Effector memory CD8-positive, alpha-beta T cell (primary cell): ENCODE measurements at regions not wholly inside any gene's neighbourhood (a gene's known extent, or its start where the extent isn't known, plus 50 kb on each side); places are given as distances from the start of the nearest gene placed in this dataset.
"Not testable (repeated sequence)": the region's sequence is repeated elsewhere in the genome, so short reads cannot be mapped to it uniquely, and the experiment has no call there.

Source experiments
- ATAC-seq: fragments of 150-1000 bp; cut with Tn5 transposase; replicated peaks from 2 replicates; pipeline ENCODE4 v1.10.0; 2021; ENCODE audit warnings: mild to moderate bottlenecking, moderate library complexity
- DNase-seq, 3 experiments: peaks; one replicate each; pipeline ENCODE4 v3.0.0; 2021
- H3K27ac Mint-ChIP-seq, 2 donors: one replicate each; pipeline ENCODE4 v1.8.0; 2022; ENCODE audit warnings: mild to moderate bottlenecking in 2 of 2, mixed read lengths in 2 of 2, moderate library complexity in 2 of 2
- H3K27me3 Mint-ChIP-seq, 2 donors: one replicate each; pipeline ENCODE4 v1.8.0; 2022; ENCODE audit warnings: mixed read lengths in 2 of 2
- H3K36me3 Mint-ChIP-seq: one replicate; pipeline ENCODE4 v1.8.0; 2022; ENCODE audit warnings: mild to moderate bottlenecking, moderate library complexity, mixed read lengths; ENCODE audit not compliant: insufficient read depth
- H3K4me1 Mint-ChIP-seq, 2 donors: one replicate each; pipeline ENCODE4 v1.8.0; 2022; ENCODE audit warnings: low read depth in 2 of 2, mixed read lengths in 2 of 2
- H3K4me3 Mint-ChIP-seq, 2 donors: one replicate each; pipeline ENCODE4 v1.8.0; 2022; ENCODE audit warnings: mild to moderate bottlenecking in 2 of 2, mixed read lengths in 2 of 2, moderate library complexity in 2 of 2
- H3K9me3 Mint-ChIP-seq, 2 donors: one replicate each; pipeline ENCODE4 v1.8.0; 2022; ENCODE audit warnings: mixed read lengths in 2 of 2

DNA sequence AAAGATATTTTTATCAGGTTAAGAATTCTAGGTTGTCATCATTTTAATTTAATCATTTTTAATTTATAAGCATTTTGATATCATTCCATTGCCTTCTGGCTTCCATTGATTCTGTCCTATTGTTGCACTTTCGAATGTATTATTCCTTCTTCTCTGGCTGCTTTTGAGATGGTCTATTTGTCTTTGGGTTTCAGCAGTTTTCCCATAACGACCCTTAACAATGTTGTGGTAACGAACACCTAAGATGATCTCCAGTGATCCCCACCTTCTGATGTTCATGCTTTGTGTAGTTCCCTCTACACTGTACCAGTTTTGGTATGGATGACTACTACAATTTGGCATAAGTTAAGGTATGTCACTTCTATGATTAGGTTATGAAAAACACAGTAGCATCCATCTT lies 59.9 kb downstream of the MINAR1 start:
- no peak for DNase-seq
- no peak overlapping the region for H3K4me3 Mint-ChIP-seq
- peaks cover 32 to 36% of the 10 kb centered on the region in 2 donors for H3K27me3 Mint-ChIP-seq
- no peaks in the 10 kb centered on the region for H3K9me3 Mint-ChIP-seq
- no peaks in the 10 kb centered on the region for H3K36me3 Mint-ChIP-seq
- no peaks in the 10 kb centered on the region for H3K4me1 Mint-ChIP-seq
- no peak overlapping the region for H3K27ac Mint-ChIP-seq
- no peak for ATAC-seq

DNA sequence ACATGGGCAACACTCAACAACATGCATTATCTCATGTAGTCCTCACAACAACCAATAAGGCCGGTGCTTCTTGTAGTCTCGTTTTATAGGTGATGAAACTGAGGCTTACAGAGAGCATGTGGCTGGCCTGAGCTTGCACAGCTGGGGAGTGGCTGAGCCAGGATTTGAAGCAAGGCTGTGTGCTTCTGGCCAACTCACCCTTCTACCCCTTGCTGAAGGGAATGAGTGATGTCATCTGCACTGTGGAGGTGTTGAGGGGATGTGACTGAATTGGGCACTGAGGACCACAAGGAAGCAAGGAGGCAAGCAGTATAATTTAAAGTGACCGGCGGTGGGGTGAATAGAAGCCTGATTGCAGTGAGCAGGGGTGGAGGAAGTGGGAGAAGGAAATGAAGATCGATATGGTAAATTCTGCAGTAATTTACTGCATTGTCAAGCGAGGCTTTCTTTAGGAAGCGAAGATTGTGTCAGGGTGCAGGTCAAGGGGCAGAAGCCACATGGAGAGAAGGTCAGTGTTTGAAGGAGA lies 62.3 kb downstream of the MINAR1 start:
- Mint-ChIP-seq H3K36me3 (no peaks in the 10 kb centered on the region), H3K27me3 (peaks cover 37 to 46% of the 10 kb centered on the region in 2 donors), H3K27ac (no peak overlapping the region), H3K4me3 (no peak overlapping the region), H3K9me3 (no peaks in the 10 kb centered on the region), H3K4me1 (no peaks in the 10 kb centered on the region)
- no peak for ATAC-seq
- DNase-seq = no peak

DNA sequence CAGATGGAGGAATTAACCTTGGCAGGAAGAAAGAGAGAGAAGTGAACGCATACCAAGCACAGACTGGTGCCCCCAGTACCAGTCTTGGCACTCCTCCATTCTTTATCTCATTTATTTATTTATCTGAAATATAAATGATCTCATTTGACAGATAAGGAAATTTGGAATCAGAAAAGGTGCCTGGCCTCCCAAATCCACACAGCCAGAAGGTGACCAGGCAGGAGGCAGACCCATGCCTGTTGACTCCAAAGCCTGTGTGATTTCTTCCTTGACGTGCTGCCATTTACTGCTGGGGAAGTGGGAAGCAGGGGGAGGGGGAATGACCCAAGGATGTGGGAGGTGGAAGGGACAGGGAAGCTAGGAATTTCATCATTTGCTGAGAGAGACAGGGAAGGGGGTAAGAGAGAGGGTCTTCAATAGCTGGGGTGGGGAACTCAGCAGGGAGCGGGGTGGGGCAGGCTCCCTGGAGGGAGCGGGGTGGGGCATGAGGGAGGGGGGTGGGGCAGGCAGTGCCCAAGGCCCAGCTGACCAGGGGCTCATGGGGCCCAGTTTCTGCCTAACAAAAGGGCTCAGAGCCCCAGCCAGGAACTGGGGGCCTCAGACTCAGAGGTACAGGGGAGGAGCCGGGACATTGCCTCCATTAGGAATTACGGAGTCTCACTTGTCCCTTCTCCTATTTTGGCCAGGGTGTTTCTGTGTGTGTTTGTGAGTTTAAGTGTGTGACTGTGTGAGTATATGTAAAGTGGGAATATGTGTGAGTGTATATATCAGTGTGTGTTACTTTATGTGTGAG lies 63.0 kb downstream of the MINAR1 start:
- no peaks in the 10 kb centered on the region for H3K36me3 Mint-ChIP-seq
- ATAC-seq = no peak
- no peaks in the 10 kb centered on the region for H3K9me3 Mint-ChIP-seq
- no peak overlapping the region for H3K4me3 Mint-ChIP-seq
- H3K27me3 Mint-ChIP-seq = peaks cover 37 to 47% of the 10 kb centered on the region in 2 donors
- no peaks in the 10 kb centered on the region for H3K4me1 Mint-ChIP-seq
- no peak for DNase-seq
- H3K27ac Mint-ChIP-seq = no peak overlapping the region

DNA sequence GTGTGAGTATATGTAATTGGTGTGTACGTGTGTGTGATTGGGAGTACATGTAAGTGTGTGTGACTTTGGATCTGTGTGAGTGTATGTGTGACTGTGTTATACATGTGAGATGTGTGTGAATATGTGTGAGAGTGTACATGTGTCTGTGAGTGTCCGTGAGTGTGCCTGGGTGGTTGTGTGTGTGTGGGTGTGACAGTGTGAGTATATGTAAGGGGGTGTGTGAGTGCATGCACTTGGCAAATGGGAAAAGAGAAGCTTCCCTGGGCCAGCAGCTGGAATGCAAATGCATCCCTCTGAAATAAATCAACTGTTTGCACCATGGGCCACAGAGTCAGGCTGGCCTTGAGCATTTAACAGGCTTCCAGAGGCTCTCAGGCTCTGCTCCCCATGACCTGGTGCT lies 63.6 kb downstream of the MINAR1 start:
- Mint-ChIP-seq H3K27me3 (peaks cover 37 to 52% of the 10 kb centered on the region in 2 donors), H3K36me3 (no peaks in the 10 kb centered on the region), H3K4me3 (no peak overlapping the region), H3K4me1 (no peaks in the 10 kb centered on the region), H3K9me3 (no peaks in the 10 kb centered on the region), H3K27ac (no peak overlapping the region)
- DNase-seq (no peak), ATAC-seq (no peak)

DNA sequence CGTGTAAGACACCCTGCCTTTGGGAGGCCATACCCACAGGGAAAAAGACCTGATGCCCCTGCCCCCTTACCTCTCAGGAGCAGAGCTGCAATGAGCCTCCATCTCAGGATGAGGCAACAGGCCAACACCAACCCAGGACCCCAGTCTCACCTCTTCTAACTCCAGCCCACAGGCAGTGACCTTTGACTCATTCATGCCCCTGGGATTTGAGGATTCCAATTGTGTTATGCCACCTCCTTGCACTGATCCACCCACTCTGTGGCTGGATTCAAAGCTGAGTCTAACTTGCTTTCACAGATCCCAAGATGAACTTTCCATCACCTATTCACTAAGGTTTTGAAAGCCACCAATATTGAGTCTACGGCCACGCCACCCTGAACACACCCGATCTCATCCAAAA lies 64.7 kb downstream of the MINAR1 start:
- Mint-ChIP-seq H3K36me3 (no peaks in the 10 kb centered on the region), H3K27ac (no peak overlapping the region)

DNA sequence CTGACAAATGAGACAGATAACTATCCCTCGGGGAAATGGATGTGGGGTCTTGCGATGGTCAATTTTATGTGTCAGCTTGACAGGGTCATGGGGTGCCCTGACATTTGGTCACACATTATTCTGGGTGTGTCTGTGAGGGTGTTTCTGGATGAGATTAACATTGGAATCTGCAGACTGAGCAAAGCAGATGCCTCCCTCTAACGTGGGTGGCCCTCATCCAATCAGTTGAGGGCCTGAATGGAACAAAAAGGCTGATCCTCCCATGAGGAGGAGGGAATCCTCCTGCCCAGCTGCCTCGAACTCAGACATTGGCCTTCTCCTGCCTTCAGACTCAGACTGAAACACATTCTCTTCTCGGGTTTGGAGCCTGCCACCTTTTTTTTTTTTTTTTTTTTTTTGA lies 69.0 kb downstream of the MINAR1 start:
- Mint-ChIP-seq H3K27ac (no peak overlapping the region), H3K9me3 (no peaks in the 10 kb centered on the region), H3K4me1 (no peaks in the 10 kb centered on the region), H3K4me3 (no peak overlapping the region), H3K27me3 (peaks cover 9 to 19% of the 10 kb centered on the region in 2 donors), H3K36me3 (no peaks in the 10 kb centered on the region)
- no peak for ATAC-seq
- no peak for DNase-seq

More for the DNA sequence above, 64.7 kb downstream of the MINAR1 start:
- Mint-ChIP-seq H3K27me3 (peaks cover 36 to 51% of the 10 kb centered on the region in 2 donors), H3K9me3 (no peaks in the 10 kb centered on the region), H3K4me1 (no peaks in the 10 kb centered on the region), H3K4me3 (no peak overlapping the region)
- DNase-seq (no peak), ATAC-seq (no peak)

DNA sequence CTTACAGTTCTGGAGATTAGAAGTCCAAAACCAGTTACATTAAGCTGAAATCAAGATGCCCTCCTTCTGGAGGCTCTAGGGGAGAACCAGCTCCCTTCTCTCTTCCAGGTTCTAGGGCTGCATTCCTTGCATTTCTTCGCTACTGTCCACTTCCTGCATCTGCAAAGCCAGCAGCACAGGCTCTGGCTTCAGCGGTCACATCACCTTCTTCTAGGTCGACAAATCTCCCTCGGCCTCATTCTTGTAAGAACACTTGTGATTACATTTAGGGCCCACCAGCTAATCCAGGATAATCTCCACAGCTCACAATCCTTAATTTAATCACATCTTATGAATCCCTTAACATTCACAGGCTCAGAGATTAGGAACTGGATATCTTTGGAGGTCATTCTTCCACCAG lies 73.8 kb downstream of the MINAR1 start:
- H3K4me3 Mint-ChIP-seq = no peak overlapping the region
- ATAC-seq (no peak), DNase-seq (no peak)
- H3K27me3 Mint-ChIP-seq = no peaks in the 10 kb centered on the region
- H3K36me3 Mint-ChIP-seq = no peaks in the 10 kb centered on the region
- no peaks in the 10 kb centered on the region for H3K9me3 Mint-ChIP-seq
- H3K27ac Mint-ChIP-seq = no peak overlapping the region
- H3K4me1 Mint-ChIP-seq = no peaks in the 10 kb centered on the region

DNA sequence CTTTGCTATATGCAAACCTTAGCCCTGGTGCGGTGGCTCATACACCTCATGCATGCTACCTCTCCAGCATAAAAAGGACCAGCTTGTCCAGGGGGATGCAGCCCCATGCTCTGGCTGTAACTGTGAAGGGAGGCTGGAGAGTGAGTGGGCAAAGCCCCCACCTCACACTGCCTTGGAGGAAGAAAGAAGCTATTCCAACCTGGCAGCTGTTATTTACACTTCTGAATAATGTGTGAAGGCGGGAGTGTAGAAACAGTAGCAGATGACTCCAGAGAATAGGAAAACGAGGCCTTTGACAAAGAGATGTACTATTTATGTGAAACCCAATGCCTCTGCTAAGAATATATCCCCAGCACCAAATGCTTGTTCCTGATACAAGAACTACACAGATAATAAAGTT lies 80.7 kb downstream of the MINAR1 start:
- not testable (repeated sequence) for H3K36me3 Mint-ChIP-seq

DNA sequence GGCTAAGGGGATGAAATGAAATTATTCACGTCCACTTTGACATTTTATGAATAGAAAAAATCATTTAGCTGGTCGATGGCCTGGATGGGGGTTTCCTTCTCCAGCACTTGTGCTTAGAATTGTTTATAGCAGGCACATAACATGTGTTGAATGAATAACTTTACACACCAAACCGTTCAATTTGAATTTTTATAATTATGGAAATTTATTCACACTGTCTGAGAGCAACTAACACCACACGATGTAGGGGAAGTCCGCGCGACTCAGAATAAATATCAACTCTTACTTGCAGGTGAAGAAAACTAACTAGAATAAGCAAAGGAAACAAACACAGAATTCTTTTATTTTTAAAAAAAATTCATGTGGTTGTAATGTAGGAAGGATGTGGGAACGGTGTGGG lies 81.3 kb downstream of the MINAR1 start:
- H3K4me3 Mint-ChIP-seq = no peak overlapping the region
- H3K9me3 Mint-ChIP-seq = no peaks in the 10 kb centered on the region
- DNase-seq = no peak
- H3K4me1 Mint-ChIP-seq = no peaks in the 10 kb centered on the region
- no peak overlapping the region for H3K27ac Mint-ChIP-seq
- H3K36me3 Mint-ChIP-seq = no peaks in the 10 kb centered on the region
- no peak for ATAC-seq
- peaks cover 6 to 30% of the 10 kb centered on the region in 2 donors for H3K27me3 Mint-ChIP-seq

More for the DNA sequence above, 80.7 kb downstream of the MINAR1 start:
- not testable (repeated sequence) for H3K4me3 Mint-ChIP-seq, H3K9me3 Mint-ChIP-seq, DNase-seq, ATAC-seq, H3K27ac Mint-ChIP-seq, H3K4me1 Mint-ChIP-seq
- H3K27me3 Mint-ChIP-seq = peaks cover under 1 to 25% of the 10 kb centered on the region in 2 donors

DNA sequence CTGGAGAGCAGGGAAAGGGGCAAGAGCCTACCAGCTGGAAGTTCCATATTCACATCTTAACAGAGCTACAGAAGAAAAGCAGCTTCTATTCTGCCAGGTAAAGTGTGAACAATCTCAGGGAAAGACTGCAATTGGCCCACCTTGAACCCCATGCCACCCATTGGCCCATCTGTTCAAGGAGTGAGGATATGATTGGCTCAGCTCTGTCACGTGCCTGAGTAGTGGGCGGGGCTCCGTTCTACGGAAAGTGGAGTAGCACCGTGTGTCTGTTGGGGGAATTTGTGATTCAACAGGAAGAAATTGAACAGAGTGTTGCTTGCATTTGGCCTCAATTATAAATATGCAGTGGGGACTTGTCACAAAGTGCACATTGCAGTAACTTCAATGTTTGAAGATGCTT lies 81.8 kb downstream of the MINAR1 start:
- peaks cover 11 to 36% of the 10 kb centered on the region in 2 donors for H3K27me3 Mint-ChIP-seq
- H3K9me3 Mint-ChIP-seq = no peaks in the 10 kb centered on the region
- no peaks in the 10 kb centered on the region for H3K4me1 Mint-ChIP-seq
- H3K4me3 Mint-ChIP-seq = no peak overlapping the region
- DNase-seq = no peak
- no peak overlapping the region for H3K27ac Mint-ChIP-seq
- no peaks in the 10 kb centered on the region for H3K36me3 Mint-ChIP-seq
- no peak for ATAC-seq

DNA sequence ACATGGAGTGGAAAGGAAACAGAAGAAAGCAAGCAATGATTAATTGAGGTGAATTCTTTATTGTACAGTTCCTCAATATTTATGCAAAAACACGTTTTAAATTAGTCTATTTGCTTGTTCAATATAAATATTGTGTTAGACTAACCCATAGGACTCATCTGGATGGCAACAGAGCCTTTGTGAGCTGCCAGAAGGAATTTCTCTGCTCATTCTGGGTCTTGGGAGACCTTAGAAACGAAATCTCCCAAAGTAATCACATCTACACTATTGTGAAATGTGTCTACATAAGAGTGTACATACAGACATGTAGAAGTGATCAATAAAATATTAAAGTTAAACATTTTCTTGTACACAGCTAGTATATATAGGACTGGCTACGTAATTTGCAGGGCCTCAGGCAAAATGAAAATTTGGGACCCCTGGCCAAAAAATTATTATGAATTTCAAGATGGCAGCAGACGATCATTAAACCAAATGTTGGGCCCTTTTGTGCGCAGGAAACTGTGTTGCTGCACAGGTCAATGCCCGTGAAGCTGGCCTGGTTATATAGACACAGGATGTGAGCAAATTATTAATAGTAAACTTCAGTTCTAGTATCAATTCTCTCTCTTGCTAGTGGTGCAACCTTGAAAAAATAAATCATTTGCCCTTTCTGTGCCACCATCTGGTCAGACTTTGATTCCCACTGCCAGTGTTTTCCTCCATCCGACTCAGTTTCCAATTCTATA lies 83.3 kb downstream of the MINAR1 start:
- Mint-ChIP-seq H3K36me3 (no peaks in the 10 kb centered on the region), H3K4me3 (no peak overlapping the region), H3K4me1 (no peaks in the 10 kb centered on the region), H3K9me3 (no peaks in the 10 kb centered on the region), H3K27ac (no peak overlapping the region), H3K27me3 (peaks cover 27 to 37% of the 10 kb centered on the region in 2 donors)
- DNase-seq (no peak), ATAC-seq (no peak)

DNA sequence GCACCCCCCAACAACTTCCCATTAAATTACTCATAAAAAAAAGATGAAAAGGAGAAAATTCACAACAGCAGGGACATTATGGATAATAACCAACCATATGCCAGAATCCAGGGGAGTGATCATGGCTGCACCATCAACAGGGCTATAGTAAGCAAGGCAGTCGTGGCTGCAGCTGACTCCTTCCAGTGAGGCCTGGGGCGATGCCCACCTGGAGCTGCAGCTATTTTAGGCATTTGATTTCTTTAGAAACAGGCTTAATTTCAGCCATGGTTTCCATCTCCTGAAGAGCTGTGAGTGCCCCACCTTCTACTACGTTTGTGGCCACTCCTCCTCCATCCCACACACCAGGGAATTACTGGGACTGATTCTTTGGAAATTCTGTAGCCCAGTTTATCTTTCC lies 84.0 kb downstream of the MINAR1 start:
- Mint-ChIP-seq H3K27ac (no peak overlapping the region), H3K27me3 (peaks cover 27 to 44% of the 10 kb centered on the region in 2 donors), H3K9me3 (no peaks in the 10 kb centered on the region), H3K4me3 (no peak overlapping the region), H3K4me1 (no peaks in the 10 kb centered on the region), H3K36me3 (no peaks in the 10 kb centered on the region)
- DNase-seq = no peak
- no peak for ATAC-seq

DNA sequence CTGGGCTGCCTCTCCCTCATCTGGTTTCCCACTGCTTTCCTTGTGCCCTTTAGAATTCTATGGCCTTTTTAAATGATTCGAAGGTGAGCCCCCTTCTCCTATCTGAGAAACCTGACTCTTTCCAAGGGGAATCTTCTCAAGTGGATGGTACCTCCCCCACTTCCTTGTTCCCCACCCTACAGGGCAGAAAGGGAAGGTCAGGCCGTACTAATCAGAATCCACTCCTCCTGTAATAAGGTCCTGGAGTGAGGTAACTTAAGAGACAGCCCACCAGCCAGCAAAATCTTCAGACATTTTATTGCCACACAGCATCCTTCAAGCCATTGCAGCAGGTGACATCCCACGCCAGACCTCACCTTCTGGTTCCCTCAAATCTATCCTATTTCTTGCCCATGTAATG lies 84.5 kb downstream of the MINAR1 start:
- H3K27ac Mint-ChIP-seq = no peak overlapping the region
- H3K4me3 Mint-ChIP-seq = no peak overlapping the region
- no peaks in the 10 kb centered on the region for H3K36me3 Mint-ChIP-seq
- H3K9me3 Mint-ChIP-seq = no peaks in the 10 kb centered on the region
- ATAC-seq = no peak
- no peak for DNase-seq
- peaks cover 27 to 44% of the 10 kb centered on the region in 2 donors for H3K27me3 Mint-ChIP-seq
- H3K4me1 Mint-ChIP-seq = no peaks in the 10 kb centered on the region

DNA sequence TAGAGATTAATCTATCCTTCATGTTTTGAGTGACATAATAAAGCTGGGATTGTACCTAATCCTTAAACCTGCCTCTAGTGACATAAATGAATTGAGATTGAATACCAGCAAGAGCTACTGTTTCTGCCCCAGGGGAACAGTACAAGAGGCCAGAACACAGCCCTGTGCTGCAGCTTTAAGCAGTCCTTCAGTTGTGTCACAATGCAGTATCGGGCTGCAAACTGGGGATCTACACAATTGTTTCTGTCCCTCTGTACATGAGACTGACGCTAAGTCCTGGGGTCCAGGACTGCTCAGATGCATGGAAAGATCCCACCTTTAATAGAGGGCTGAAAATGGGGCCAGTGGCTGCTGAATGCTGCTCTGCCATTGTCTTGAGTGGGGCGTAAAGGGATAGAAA lies 87.5 kb downstream of the MINAR1 start:
- peaks cover 38 to 48% of the 10 kb centered on the region in 2 donors for H3K27me3 Mint-ChIP-seq
- ATAC-seq (no peak), DNase-seq (no peak)
- H3K4me3 Mint-ChIP-seq = no peak overlapping the region
- H3K27ac Mint-ChIP-seq = no peak overlapping the region
- H3K4me1 Mint-ChIP-seq = no peaks in the 10 kb centered on the region
- H3K36me3 Mint-ChIP-seq = no peaks in the 10 kb centered on the region
- no peaks in the 10 kb centered on the region for H3K9me3 Mint-ChIP-seq
